ENCODE measurements at regions not wholly inside any gene's neighbourhood (a gene's known extent, or its start where the extent isn't known, plus 50 kb on each side); places are given as distances from the start of the nearest gene placed in this dataset.
A peak's percentile ranks its signal among the peaks of the same experiment; 100 is the strongest.
"Not testable (repeated sequence)": the region's sequence is repeated elsewhere in the genome, so short reads cannot be mapped to it uniquely, and the experiment has no call there.

- no peak for DNase-seq (ENCODE audit: low read depth in 4 of 4, low spot score in 3 of 4)
These were observed 329.4 kb upstream of the ESRRG start for GRCh38 chr1:217052626-217053025.

DNA sequence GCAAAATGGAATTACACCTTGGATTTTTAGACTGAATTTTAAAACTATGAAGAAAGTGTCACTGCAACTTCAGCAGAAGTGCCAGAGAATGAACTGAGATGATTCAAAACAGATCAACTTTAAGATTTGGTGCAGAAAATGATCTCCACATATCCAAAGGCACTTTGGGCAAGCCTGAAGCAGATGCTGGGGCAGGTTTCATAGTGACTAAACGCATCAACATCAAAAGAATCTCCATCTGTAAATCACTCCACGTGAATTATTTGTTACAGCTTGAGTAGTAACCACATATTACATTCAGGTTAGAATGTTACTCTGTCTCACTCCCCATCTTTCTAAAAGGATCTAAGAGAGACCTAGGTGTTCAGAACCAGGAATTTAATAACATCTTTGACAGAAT is 329.0 kb upstream of the ESRRG start:
- no peak for DNase-seq (ENCODE audit: low read depth in 4 of 4, low spot score in 3 of 4)

DNA sequence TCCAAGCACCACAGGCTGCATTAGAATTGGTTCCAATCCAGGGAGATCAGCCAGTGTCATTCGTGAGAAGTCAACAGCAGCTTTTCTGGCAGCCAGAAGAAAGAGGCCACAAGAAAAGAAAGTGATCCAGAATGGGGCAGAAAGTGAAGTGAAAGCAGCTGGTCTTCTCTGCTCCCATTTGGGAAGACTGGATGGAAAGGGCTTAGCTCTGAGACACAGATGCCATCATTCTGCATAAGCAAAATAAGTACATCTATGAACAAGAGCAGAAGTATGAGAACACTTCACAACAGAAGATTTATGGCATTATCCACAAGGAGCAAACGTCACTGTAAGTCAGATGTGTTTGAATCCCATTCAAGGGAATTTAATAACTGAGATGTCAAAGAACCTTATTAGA is 326.5 kb upstream of the ESRRG start:
- no peak for DNase-seq (ENCODE audit: low read depth in 4 of 4, low spot score in 3 of 4)

DNA sequence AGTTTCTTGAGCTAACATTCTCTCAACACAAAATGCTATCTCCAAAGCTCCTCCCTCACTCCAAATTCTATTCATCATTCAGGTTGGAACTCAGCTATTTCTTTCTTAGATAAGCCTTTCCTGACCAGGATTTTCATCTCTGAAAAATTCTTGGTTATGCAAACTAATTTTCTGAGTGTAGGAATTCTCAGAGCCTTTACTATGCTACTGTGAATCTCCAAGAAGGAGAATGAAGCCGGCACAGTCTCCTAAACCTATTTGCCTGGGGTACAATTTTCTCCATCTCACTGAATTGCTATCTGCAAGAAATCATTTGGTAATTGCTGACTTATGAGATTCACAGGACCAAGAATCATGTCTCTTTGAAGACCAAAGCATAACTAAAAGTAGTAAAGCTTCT is 325.9 kb upstream of the ESRRG start:
- no peak for DNase-seq (ENCODE audit: low read depth in 4 of 4, low spot score in 3 of 4)

GRCh38 chr1:217048104-217048707 is 325.0 kb upstream of the ESRRG start:
- no peak for DNase-seq (ENCODE audit: low read depth in 4 of 4, low spot score in 3 of 4)

GRCh38 chr1:217040711-217041455 is 317.7 kb upstream of the ESRRG start:
- no peak for DNase-seq (ENCODE audit: low read depth in 4 of 4, low spot score in 3 of 4)

- DNase-seq (ENCODE audit: low read depth in 4 of 4, low spot score in 3 of 4) = no peak
These were observed 316.7 kb upstream of the ESRRG start for GRCh38 chr1:217039926-217040325.

DNA sequence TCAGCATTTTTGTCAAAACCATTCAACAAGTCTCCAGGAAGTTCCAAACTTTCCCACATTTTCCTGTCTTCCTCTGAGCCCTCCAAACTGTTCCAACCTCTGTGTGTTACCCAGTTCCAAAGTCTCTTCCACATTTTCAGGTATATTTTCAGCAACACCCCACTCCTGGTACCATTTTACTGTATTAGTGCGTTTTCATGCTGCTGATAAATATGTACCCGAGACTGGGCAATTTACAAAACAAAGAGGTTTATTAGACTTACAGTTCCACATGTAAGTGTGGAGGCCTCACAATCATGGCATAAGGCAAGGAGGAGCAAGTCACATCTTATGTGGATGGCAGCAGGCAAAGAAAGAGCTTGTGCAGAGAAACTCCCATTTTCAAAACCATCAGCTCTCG is 315.9 kb upstream of the ESRRG start:
- DNase-seq (ENCODE audit: low read depth in 4 of 4, low spot score in 3 of 4) = not testable (repeated sequence)

GRCh38 chr1:217036757-217037156 is 313.5 kb upstream of the ESRRG start:
- no peak for DNase-seq (ENCODE audit: low read depth in 4 of 4, low spot score in 3 of 4)

GRCh38 chr1:217032715-217033367 is 309.6 kb upstream of the ESRRG start:
- DNase-seq (ENCODE audit: low read depth in 4 of 4, low spot score in 3 of 4) = no peak

GRCh38 chr1:217029281-217030157 is 306.3 kb upstream of the ESRRG start:
- DNase-seq (ENCODE audit: low read depth in 4 of 4, low spot score in 3 of 4) = peak in 2 of 4 donors; percentile 24 to 32

- DNase-seq (ENCODE audit: low read depth in 4 of 4, low spot score in 3 of 4) = no peak
These were observed 304.3 kb upstream of the ESRRG start for GRCh38 chr1:217027403-217028080.

- DNase-seq (ENCODE audit: low read depth in 4 of 4, low spot score in 3 of 4) = peak in 3 of 4 donors; percentile 45 to 62 (median 57)
These were observed 303.3 kb upstream of the ESRRG start for GRCh38 chr1:217026531-217026930.

DNA sequence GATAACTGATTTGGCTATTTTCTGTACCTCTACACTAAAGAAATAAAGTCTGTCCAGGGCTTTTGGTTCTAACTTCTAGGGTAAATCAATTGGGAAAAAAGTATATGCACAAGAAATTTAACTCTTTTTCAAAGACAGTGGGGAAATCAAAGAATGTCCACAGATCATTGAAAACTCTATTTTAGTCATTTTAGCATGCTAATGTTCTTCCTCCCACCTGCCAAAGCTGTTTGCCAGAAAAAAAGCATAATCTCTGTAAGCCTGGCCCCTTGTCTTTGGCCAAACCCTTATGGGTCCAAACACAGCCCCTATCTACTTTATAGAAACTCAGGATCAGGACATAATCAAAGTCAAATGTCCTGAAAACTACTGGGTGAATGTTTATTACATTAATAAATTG is 302.2 kb upstream of the ESRRG start:
- no peak for DNase-seq (ENCODE audit: low read depth in 4 of 4, low spot score in 3 of 4)

GRCh38 chr1:217024911-217025310 is 301.7 kb upstream of the ESRRG start:
- no peak for DNase-seq (ENCODE audit: low read depth in 4 of 4, low spot score in 3 of 4)

DNA sequence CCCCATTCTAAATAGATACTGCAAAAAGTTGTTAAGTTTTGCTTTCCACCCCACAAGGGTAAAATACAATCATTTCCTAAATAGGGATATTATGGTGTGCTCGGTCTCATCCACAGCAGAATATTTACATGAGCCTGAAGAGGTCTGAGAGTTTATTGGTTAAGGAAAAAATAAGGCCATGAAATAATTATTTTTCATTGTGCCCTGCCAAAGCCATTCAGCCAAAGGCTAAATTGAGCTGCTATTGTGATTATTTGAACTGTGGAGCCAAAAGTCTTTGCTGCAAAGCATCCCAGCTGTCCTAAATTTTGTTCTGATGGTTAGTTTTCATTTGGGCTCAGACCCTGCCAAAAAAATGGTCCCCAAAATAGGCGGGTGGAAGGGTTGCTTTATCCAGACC is 298.7 kb upstream of the ESRRG start:
- DNase-seq (ENCODE audit: low read depth in 4 of 4, low spot score in 3 of 4) = no peak

DNA sequence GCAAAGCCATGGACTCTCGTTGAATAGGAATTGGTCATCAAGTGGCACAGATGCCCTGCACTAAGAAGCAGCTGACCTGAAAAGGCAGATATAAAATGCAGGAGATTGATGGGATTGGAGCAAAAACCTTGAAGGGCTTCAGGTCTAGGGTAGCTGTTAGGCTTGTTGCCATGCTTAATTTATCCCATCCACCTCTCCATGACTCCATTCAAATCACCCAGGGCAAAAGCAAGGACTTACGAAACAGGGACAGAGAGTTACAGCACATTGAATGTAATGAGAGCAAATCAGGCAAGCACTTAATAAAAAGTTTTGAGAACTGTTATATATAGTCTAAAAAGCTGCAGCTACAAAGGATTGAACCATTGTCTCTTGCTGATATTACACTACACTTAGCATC is 298.2 kb upstream of the ESRRG start:
- DNase-seq (ENCODE audit: low read depth in 4 of 4, low spot score in 3 of 4) = no peak

DNA sequence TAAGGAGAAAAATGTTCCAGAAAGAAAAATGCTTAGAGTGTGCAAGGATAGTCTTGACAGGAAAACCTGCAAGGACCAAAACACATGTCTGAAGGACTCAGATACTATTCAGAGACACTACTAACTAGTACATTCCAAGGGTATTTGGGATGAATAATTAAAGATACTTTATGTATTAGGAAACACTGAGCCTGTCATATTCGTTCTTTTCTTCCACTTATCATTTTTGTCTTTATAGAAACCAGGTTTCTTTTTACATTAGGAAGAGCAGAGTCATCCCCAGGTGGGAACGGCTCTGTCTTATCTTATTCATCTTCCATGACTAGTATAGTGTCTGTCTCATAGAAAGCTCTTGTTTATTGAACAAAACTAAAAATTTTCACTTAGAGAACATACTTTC is 296.2 kb upstream of the ESRRG start:
- no peak for DNase-seq (ENCODE audit: low read depth in 4 of 4, low spot score in 3 of 4)

GRCh38 chr1:217018648-217019047 is 295.4 kb upstream of the ESRRG start:
- DNase-seq (ENCODE audit: low read depth in 4 of 4, low spot score in 3 of 4) = no peak

DNA sequence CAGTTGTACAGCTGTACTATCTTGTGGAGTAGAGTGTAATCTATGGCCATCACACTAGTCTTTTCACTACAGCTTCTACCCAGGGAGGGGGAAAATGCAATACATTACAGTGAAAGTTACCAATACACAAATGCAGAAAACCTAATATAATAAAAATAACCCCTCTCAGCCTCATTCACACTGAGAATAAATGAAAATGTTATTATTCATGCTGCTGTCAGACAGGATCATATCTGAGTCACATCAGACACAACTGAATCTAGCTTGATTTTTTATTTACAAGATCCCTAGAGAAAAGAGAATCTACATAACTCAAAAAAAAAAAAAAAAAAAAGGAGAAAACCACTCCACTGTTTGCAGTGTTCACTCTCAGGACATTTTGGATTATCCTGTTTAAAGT is 293.9 kb upstream of the ESRRG start:
- no peak for DNase-seq (ENCODE audit: low read depth in 4 of 4, low spot score in 3 of 4)

DNA sequence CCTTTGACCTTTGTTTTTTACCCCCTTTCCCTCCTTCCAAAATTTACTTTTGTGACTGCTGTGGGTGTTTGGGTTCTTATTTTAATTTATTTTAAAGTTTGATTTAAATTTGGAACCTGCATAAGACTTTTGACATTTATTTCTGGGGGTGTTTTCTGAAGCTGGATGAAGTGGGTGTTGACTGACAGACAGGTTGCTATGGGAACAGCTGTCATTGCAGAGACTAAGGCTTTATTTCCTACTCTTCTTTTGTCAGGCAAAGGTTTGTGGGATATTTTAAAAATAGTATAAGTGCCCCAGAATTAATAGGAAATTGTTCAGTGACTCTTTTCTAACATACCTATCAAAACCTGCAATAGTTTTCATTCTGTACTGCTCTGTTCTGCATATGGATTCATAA is 290.8 kb upstream of the ESRRG start:
- no peak for DNase-seq (ENCODE audit: low read depth in 4 of 4, low spot score in 3 of 4)
